Erythroblast (primary cell): ENCODE measurements at regions not wholly inside any gene's neighbourhood (a gene's known extent, or its start where the extent isn't known, plus 50 kb on each side); places are given as distances from the start of the nearest gene placed in this dataset.

Source experiments
- GATA1 ChIP-seq: IDR thresholded peaks from 2 replicates; pipeline ENCODE4 v1.6.1; 2011; ENCODE audit warnings: low read depth, mild to moderate bottlenecking, control low read depth, low read length, moderate library complexity
- POLR2A ChIP-seq: IDR thresholded peaks from 2 replicates; pipeline ENCODE4 v1.6.1; 2011; ENCODE audit warnings: mild to moderate bottlenecking, low read length

GRCh38 chr3:132840201-132840700 lies 118.0 kb upstream of the NPHP3 start:
- no peak for TF ChIP-seq POLR2A
- TF ChIP-seq GATA1 = no peak
